ENCODE measurements at regions not wholly inside any gene's neighbourhood (a gene's known extent, or its start where the extent isn't known, plus 50 kb on each side); places are given as distances from the start of the nearest gene placed in this dataset.

DNA sequence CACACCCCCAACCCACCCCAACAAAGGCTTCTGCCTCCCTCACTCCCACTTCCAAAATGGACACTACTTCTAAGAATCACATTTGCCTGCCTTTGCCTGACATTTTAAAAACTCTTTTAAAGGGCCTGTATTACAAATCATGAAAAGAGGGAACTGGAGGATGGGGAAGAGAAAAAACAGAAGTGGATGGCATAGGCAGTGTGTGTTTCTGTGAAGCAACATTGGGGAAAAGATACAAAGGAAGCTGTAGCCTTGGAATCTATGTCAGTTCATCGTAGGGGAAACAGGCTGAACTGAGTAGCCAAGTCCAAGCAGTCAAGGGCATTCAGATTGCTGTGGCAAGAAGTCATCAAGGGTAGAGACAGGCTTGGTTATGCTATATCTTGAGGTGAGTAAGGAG, 273.9 kb downstream of the BTG1 start:
- TF ChIP-seq, protein P1, sequence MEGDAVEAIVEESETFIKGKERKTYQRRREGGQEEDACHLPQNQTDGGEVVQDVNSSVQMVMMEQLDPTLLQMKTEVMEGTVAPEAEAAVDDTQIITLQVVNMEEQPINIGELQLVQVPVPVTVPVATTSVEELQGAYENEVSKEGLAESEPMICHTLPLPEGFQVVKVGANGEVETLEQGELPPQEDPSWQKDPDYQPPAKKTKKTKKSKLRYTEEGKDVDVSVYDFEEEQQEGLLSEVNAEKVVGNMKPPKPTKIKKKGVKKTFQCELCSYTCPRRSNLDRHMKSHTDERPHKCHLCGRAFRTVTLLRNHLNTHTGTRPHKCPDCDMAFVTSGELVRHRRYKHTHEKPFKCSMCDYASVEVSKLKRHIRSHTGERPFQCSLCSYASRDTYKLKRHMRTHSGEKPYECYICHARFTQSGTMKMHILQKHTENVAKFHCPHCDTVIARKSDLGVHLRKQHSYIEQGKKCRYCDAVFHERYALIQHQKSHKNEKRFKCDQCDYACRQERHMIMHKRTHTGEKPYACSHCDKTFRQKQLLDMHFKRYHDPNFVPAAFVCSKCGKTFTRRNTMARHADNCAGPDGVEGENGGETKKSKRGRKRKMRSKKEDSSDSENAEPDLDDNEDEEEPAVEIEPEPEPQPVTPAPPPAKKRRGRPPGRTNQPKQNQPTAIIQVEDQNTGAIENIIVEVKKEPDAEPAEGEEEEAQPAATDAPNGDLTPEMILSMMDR (IDR thresholded peaks at IDR 0.05; ENCODE audit: low read length), result no peak
- no peak for TF ChIP-seq EZH2 (optimal IDR thresholded peaks at IDR 0.05; ENCODE audit: low read depth, low read length)
